Psoas muscle (tissue), 7 donors: ENCODE measurements at regions not wholly inside any gene's neighbourhood (a gene's known extent, or its start where the extent isn't known, plus 50 kb on each side); places are given as distances from the start of the nearest gene placed in this dataset.

ENCODE experiments used
- ATAC-seq, 4 donors: fragments of 200-7000 bp; cut with Tn5 transposase; one replicate each; pipeline ENCODE4 v1.9.1; 2020; ENCODE audit warnings: moderate library complexity in 3 of 4, mild to moderate bottlenecking in 2 of 4
- DNase-seq, 2 donors: peaks; one replicate each; pipeline ENCODE4 v3.0.0-alpha.2; 2020
- H3K27ac ChIP-seq: fragments of 200-600 bp; one replicate; pipeline ENCODE4 v1.8.0; 2022
- H3K27me3 ChIP-seq, 3 donors: fragments of 200-600 bp in 1 of 3; one replicate each; pipeline versions ENCODE4 v1.6.1 to v1.8.0; 2013 to 2022; ENCODE audit warnings: low read length in 2 of 3, mild to moderate bottlenecking in 2 of 3, moderate library complexity in 1 of 3; ENCODE audit not compliant: insufficient read depth in 3 of 3
- H3K36me3 ChIP-seq, 2 donors: fragments of 200-600 bp in 1 of 2; one replicate each; pipeline versions ENCODE4 v1.6.1 to v1.8.0; 2013 to 2022; ENCODE audit warnings: low read depth in 1 of 2, mild to moderate bottlenecking in 1 of 2, moderate library complexity in 1 of 2; ENCODE audit not compliant: insufficient read depth in 1 of 2
- H3K4me1 ChIP-seq: fragments of 200-600 bp; one replicate; pipeline ENCODE4 v1.8.0; 2022
- H3K4me3 ChIP-seq: fragments of 200-600 bp; one replicate; pipeline ENCODE4 v1.8.0; 2022; ENCODE audit warnings: mild to moderate bottlenecking
- H3K9me3 ChIP-seq: fragments of 200-600 bp; one replicate; pipeline ENCODE4 v1.8.0; 2022
- CTCF ChIP-seq: fragments of 200-600 bp; IDR thresholded peaks from one replicate; pipeline ENCODE4 v1.8.0; 2022; ENCODE audit warnings: antibody characterized with exemption
- WGBS, 3 donors: extraction: QIAGEN DNeasy Blood & Tissue Kit; methylation state at CpG; one replicate each; pipeline versions ENCODE4 v1.1.6 to v1.1.7; 2013; 5-methylcytosine and 5-hydroxymethylcytosine counted together
- intact Hi-C, 2 donors: fragments of 100-400 bp; cut with DNase I; formaldehyde crosslinking; loops; one replicate each; pipeline versions ENCODE4 v1.11.0 to v1.14.2; 2022
- donor health status: healthy with polysubstance abuse.
- donor health status: DM: no; HTN: no; CAD: no; lungs with moderate emphysema.
- donor health status: Bipolar disorder and iron deficiency.
- donor health status: healthy.
- donor health status: DM: yes; HTN: yes; CAD: no.
- donor health status: DM: no; HTN: no; CAD: no.
- donor health status: DM: yes; HTN: yes; CAD: no.

DNA sequence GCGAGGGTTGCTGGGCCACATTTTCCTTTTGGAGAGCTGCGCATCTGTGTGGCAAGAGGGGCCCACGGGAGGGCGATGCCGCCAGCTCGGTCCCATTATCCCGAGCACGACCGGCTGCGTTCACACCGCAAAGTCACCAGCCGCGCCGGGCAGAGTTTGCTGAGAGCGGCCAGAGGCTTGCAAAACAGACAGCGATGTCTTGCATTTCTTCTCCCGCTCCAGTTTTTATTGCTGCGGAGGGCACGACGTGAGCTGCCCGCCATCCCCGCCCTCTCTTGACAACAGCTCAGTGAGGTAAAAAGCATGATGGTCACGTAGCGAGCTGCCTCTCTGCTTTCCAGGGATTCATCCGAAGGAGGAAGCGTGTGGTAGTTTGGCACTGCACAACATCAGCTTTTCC is 102.1 kb upstream of the TENM3 start:
- no peaks in the 10 kb centered on the region for H3K36me3 ChIP-seq
- TF ChIP-seq CTCF: no peak
- DNase-seq: peak in 1 of 2 donors; percentile 7
- ATAC-seq: no peak
- H3K9me3 ChIP-seq: no peaks in the 10 kb centered on the region
- H3K4me1 ChIP-seq: peaks cover 6% of the 10 kb centered on the region
- peaks cover 0 to 53% (median 26%) of the 10 kb centered on the region in 3 donors for H3K27me3 ChIP-seq
- 26 to 29% (median 27%) methylated on average over 26 of the region's 26 CpGs for WGBS, 3 donors
- H3K27ac ChIP-seq: no peak overlapping the region
- no peak overlapping the region for H3K4me3 ChIP-seq
- intact Hi-C loops: no loop called here

GRCh38 chr4:182142176-182143085 is 100.8 kb upstream of the TENM3 start:
- intact Hi-C loops: no loop called here

DNA sequence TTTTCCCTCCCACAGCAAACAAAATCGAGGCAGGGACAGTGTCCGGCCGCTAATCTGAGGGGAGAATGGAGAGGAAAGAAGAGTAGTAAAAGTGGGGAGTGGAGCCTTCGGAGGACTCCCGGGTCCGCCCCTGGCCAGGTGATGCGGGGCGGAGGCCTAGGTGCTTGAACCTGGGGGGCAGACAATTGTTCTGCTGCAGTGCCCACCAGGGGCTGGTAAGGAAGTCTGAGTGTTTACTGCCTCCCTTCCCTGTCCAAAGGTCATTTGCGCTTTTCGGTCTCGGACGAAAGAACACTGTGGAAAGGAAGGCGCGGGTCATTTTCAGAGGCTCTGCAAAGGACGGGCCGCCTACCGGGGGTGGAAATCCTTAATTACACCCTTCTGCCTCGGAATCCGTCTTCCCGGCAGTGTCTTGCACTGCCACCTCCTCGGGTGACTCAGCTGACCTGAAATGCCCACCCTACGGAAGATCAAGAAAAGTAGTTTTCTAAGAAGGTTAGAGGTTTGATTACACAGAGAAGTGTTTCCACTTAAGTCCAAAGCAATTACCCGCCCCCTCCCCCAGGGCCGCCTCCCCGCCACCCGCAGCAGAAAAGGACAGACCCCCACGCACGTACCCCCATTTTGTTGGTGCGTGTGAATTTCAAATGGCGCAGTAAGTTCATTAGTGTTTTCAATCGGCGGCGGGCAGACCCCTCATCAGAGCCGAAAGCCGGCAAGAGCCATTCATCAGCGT is 99.9 kb upstream of the TENM3 start:
- peak in 1 of 2 donors; percentile 12 for DNase-seq
- H3K27me3 ChIP-seq: peaks cover 0 to 68% (median 26%) of the 10 kb centered on the region in 3 donors
- intact Hi-C loops: no loop called here
- no peak for TF ChIP-seq CTCF
- no peak overlapping the region for H3K27ac ChIP-seq
- H3K4me3 ChIP-seq: peak overlapping the region; percentile 78
- WGBS, 3 donors: 8 to 17% (median 10%) methylated on average over 36 of the region's 36 CpGs
- ATAC-seq: peak in 2 of 4 donors; percentile 25 to 33
- no peaks in the 10 kb centered on the region for H3K9me3 ChIP-seq
- H3K4me1 ChIP-seq: peaks cover 6% of the 10 kb centered on the region
- no peaks in the 10 kb centered on the region for H3K36me3 ChIP-seq

More at GRCh38 chr4:182142176-182143085, 100.8 kb upstream of the TENM3 start:
- no peak for TF ChIP-seq CTCF
- Histone ChIP-seq H3K9me3 (no peaks in the 10 kb centered on the region), H3K27ac (no peak overlapping the region), H3K4me3 (peak overlapping the region; percentile 78), H3K36me3 (no peaks in the 10 kb centered on the region), H3K27me3 (peaks cover 0 to 66% (median 26%) of the 10 kb centered on the region in 3 donors), H3K4me1 (peaks cover 6% of the 10 kb centered on the region)
- 47 to 59% (median 50%) methylated on average over 62 to 65 of the region's 65 CpGs for WGBS, 3 donors
- DNase-seq (peak in 1 of 2 donors; percentile 20), ATAC-seq (peak in 1 of 4 donors; percentile 22)

- peak; percentile 40 to 77 (median 72) for ATAC-seq
- DNase-seq: peak in 1 of 2 donors; percentile 49
- Histone ChIP-seq H3K27ac (no peak overlapping the region), H3K27me3 (peaks cover 0 to 73% (median 26%) of the 10 kb centered on the region in 3 donors), H3K9me3 (no peaks in the 10 kb centered on the region), H3K4me1 (peaks cover 6% of the 10 kb centered on the region), H3K36me3 (no peaks in the 10 kb centered on the region), H3K4me3 (peak overlapping the region; percentile 78)
- intact Hi-C loops: no loop called here
- 0 to 1% (median 1%) methylated on average over 36 to 75 of the region's 79 CpGs for WGBS, 3 donors
- no peak for TF ChIP-seq CTCF
Observed at GRCh38 chr4:182143822-182144625, 99.2 kb upstream of the TENM3 start.
